Karpas-422 (cell line): ENCODE measurements at regions not wholly inside any gene's neighbourhood (a gene's known extent, or its start where the extent isn't known, plus 50 kb on each side); places are given as distances from the start of the nearest gene placed in this dataset.

Source experiments
- DNase-seq: peaks from one replicate; pipeline ENCODE4 v3.0.0-alpha.2; 2015
- H2AFZ ChIP-seq: fragments of 200-600 bp; sonication (generic); 2 replicates; pipeline ENCODE4 v1.6.1; 2014; ENCODE audit warnings: antibody characterized with exemption, low read length, mixed read lengths
- H3K27ac ChIP-seq: fragments of 200-600 bp; sonication (generic); 2 replicates; pipeline ENCODE4 v1.5.1; 2014; ENCODE audit warnings: mild to moderate bottlenecking, low read length, moderate library complexity
- H3K27me3 ChIP-seq: fragments of 200-600 bp; sonication (generic); 2 replicates; pipeline ENCODE4 v1.6.1; 2014; ENCODE audit warnings: low read length, mixed read lengths
- H3K36me3 ChIP-seq: fragments of 200-600 bp; sonication (generic); 2 replicates; pipeline ENCODE4 v1.6.1; 2014; ENCODE audit warnings: low read length, mixed read lengths; ENCODE audit not compliant: insufficient read depth
- H3K4me1 ChIP-seq: fragments of 200-600 bp; sonication (generic); 2 replicates; pipeline ENCODE4 v1.6.1; 2014; ENCODE audit warnings: mild to moderate bottlenecking, low read length, mixed read lengths
- H3K4me2 ChIP-seq: fragments of 200-600 bp; sonication (generic); 2 replicates; pipeline ENCODE4 v1.6.1; 2014; ENCODE audit warnings: low read length, low read depth, mild to moderate bottlenecking; ENCODE audit not compliant: poor library complexity, severe bottlenecking
- H3K4me3 ChIP-seq: fragments of 200-600 bp; sonication (generic); 2 replicates; pipeline ENCODE4 v1.5.1; 2014; ENCODE audit warnings: mild to moderate bottlenecking, antibody characterized with exemption, low read length, mixed read lengths
- H3K79me2 ChIP-seq: fragments of 200-600 bp; sonication (generic); 2 replicates; pipeline ENCODE4 v1.6.1; 2014; ENCODE audit warnings: mild to moderate bottlenecking, low read length, mixed read lengths
- H3K9ac ChIP-seq: fragments of 200-600 bp; sonication (generic); 2 replicates; pipeline ENCODE4 v1.6.0; 2014; ENCODE audit warnings: low read length
- H3K9me2 ChIP-seq: fragments of 200-600 bp; sonication (generic), shearing (Covaris generic); replicated peaks from 2 replicates; pipeline ENCODE4 v1.6.0; 2014; ENCODE audit warnings: mild to moderate bottlenecking, low read length, moderate library complexity; ENCODE audit not compliant: insufficient read depth
- H3K9me3 ChIP-seq: fragments of 300-700, 200-600 bp; sonication (generic); 2 replicates; pipeline ENCODE4 v1.6.1; 2014; ENCODE audit warnings: low read length, mixed read lengths
- H4K20me1 ChIP-seq: fragments of 200-600 bp; sonication (generic); 2 replicates; pipeline ENCODE4 v1.6.1; 2014; ENCODE audit warnings: mild to moderate bottlenecking, antibody characterized with exemption, low read length, low read depth; ENCODE audit not compliant: insufficient read depth

- Histone ChIP-seq H3K4me2 (no peak overlapping the region), H3K9me3 (no peaks in the 10 kb centered on the region), H3K27me3 (no peaks in the 10 kb centered on the region), H3K27ac (no peak overlapping the region), H3K79me2 (no peaks in the 10 kb centered on the region), H3K9me2 (no peaks in the 10 kb centered on the region), H4K20me1 (no peaks in the 10 kb centered on the region), H2AFZ (no peak overlapping the region), H3K4me3 (no peak overlapping the region), H3K36me3 (no peaks in the 10 kb centered on the region), H3K9ac (no peak overlapping the region), H3K4me1 (no peaks in the 10 kb centered on the region)
- DNase-seq, result no peak
Measured at GRCh38 chr20:53738945-53739798, 145.5 kb upstream of the ZNF217 start.

GRCh38 chr20:53738039-53738944, 144.7 kb upstream of the ZNF217 start:
- no peak overlapping the region for H3K4me3 ChIP-seq
- no peak overlapping the region for H3K9ac ChIP-seq
- no peak overlapping the region for H3K4me2 ChIP-seq
- no peaks in the 10 kb centered on the region for H3K79me2 ChIP-seq
- no peaks in the 10 kb centered on the region for H3K9me2 ChIP-seq
- H3K36me3 ChIP-seq, result no peaks in the 10 kb centered on the region
- no peaks in the 10 kb centered on the region for H3K9me3 ChIP-seq
- no peaks in the 10 kb centered on the region for H3K27me3 ChIP-seq
- H4K20me1 ChIP-seq, result no peaks in the 10 kb centered on the region
- no peak for DNase-seq
- H3K27ac ChIP-seq, result no peak overlapping the region
- no peak overlapping the region for H2AFZ ChIP-seq
- H3K4me1 ChIP-seq, result no peaks in the 10 kb centered on the region

- Histone ChIP-seq H3K4me2 (no peak overlapping the region), H2AFZ (no peak overlapping the region), H3K9me2 (no peaks in the 10 kb centered on the region), H3K79me2 (no peaks in the 10 kb centered on the region), H3K27ac (no peak overlapping the region), H3K27me3 (no peaks in the 10 kb centered on the region), H3K4me1 (no peaks in the 10 kb centered on the region), H3K4me3 (no peak overlapping the region), H3K9ac (no peak overlapping the region), H3K9me3 (no peaks in the 10 kb centered on the region), H3K36me3 (no peaks in the 10 kb centered on the region), H4K20me1 (no peaks in the 10 kb centered on the region)
- DNase-seq, result no peak
Measured at GRCh38 chr20:53737396-53738038, 143.9 kb upstream of the ZNF217 start.

- Histone ChIP-seq H3K27me3 (no peaks in the 10 kb centered on the region), H3K9ac (no peak overlapping the region), H3K9me2 (no peaks in the 10 kb centered on the region), H2AFZ (no peak overlapping the region), H3K4me2 (no peak overlapping the region), H3K9me3 (no peaks in the 10 kb centered on the region), H3K4me3 (no peak overlapping the region), H3K27ac (no peak overlapping the region), H3K36me3 (no peaks in the 10 kb centered on the region), H3K4me1 (no peaks in the 10 kb centered on the region), H4K20me1 (no peaks in the 10 kb centered on the region), H3K79me2 (no peaks in the 10 kb centered on the region)
- DNase-seq, result no peak
Measured at GRCh38 chr20:53736757-53737395, 143.2 kb upstream of the ZNF217 start.

- Histone ChIP-seq H3K9ac (no peak overlapping the region), H2AFZ (no peak overlapping the region), H3K9me2 (no peaks in the 10 kb centered on the region), H3K4me3 (no peak overlapping the region), H3K27me3 (no peaks in the 10 kb centered on the region), H3K4me1 (no peaks in the 10 kb centered on the region), H3K36me3 (no peaks in the 10 kb centered on the region), H4K20me1 (no peaks in the 10 kb centered on the region), H3K79me2 (no peaks in the 10 kb centered on the region), H3K9me3 (no peaks in the 10 kb centered on the region), H3K4me2 (no peak overlapping the region), H3K27ac (no peak overlapping the region)
- no peak for DNase-seq
Measured at GRCh38 chr20:53736122-53736756, 142.6 kb upstream of the ZNF217 start.

- H3K27me3 ChIP-seq, result no peaks in the 10 kb centered on the region
- no peaks in the 10 kb centered on the region for H4K20me1 ChIP-seq
- DNase-seq, result no peak
- H2AFZ ChIP-seq, result no peak overlapping the region
- H3K9me2 ChIP-seq, result no peaks in the 10 kb centered on the region
- no peak overlapping the region for H3K4me2 ChIP-seq
- H3K4me1 ChIP-seq, result no peaks in the 10 kb centered on the region
- no peak overlapping the region for H3K9ac ChIP-seq
- no peaks in the 10 kb centered on the region for H3K9me3 ChIP-seq
- H3K79me2 ChIP-seq, result no peaks in the 10 kb centered on the region
- H3K4me3 ChIP-seq, result no peak overlapping the region
- no peak overlapping the region for H3K27ac ChIP-seq
- no peaks in the 10 kb centered on the region for H3K36me3 ChIP-seq
Measured at GRCh38 chr20:53735536-53736050, 142.0 kb upstream of the ZNF217 start.

GRCh38 chr20:53734006-53734688, 140.5 kb upstream of the ZNF217 start:
- Histone ChIP-seq H3K79me2 (no peaks in the 10 kb centered on the region), H3K27ac (no peak overlapping the region), H3K9me2 (no peaks in the 10 kb centered on the region), H3K36me3 (no peaks in the 10 kb centered on the region), H3K4me2 (no peak overlapping the region), H3K4me3 (no peak overlapping the region), H2AFZ (no peak overlapping the region), H4K20me1 (no peaks in the 10 kb centered on the region), H3K9me3 (no peaks in the 10 kb centered on the region), H3K4me1 (no peaks in the 10 kb centered on the region), H3K27me3 (no peaks in the 10 kb centered on the region), H3K9ac (no peak overlapping the region)
- no peak for DNase-seq
